ENCODE measurements at regions not wholly inside any gene's neighbourhood (a gene's known extent, or its start where the extent isn't known, plus 50 kb on each side); places are given as distances from the start of the nearest gene placed in this dataset.

- no peaks in the 10 kb centered on the region for H3K27me3 ChIP-seq (ENCODE audit: control insufficient read depth in 3 of 3, insufficient read depth in 3 of 3, low read length in 3 of 3)
- peak overlapping the region; percentile 43 for H3K27ac ChIP-seq (ENCODE audit: low read depth, low read length)
- H3K9ac ChIP-seq (ENCODE audit: low read depth in 1 of 3, low read length in 3 of 3), result no peak overlapping the region
- H3K9me3 ChIP-seq (ENCODE audit: control insufficient read depth in 3 of 3, low read length in 3 of 3), result no peaks in the 10 kb centered on the region
- no peak overlapping the region for H3K4me3 ChIP-seq (ENCODE audit: low read length in 3 of 3)
- H3K36me3 ChIP-seq (ENCODE audit: control insufficient read depth in 3 of 3, insufficient read depth in 3 of 3, low read length in 3 of 3), result no peaks in the 10 kb centered on the region
- no peaks in the 10 kb centered on the region for H3K4me1 ChIP-seq (ENCODE audit: control insufficient read depth in 3 of 3, insufficient read depth in 3 of 3, low read length in 3 of 3)
Observed at GRCh38 chr3:174336784-174337183, 522.4 kb upstream of the NAALADL2 start.

- H3K36me3 ChIP-seq (ENCODE audit: control insufficient read depth in 3 of 3, insufficient read depth in 3 of 3, low read length in 3 of 3), result no peaks in the 10 kb centered on the region
- no peak overlapping the region for H3K9ac ChIP-seq (ENCODE audit: low read depth in 1 of 3, low read length in 3 of 3)
- H3K4me1 ChIP-seq (ENCODE audit: control insufficient read depth in 3 of 3, insufficient read depth in 3 of 3, low read length in 3 of 3), result no peaks in the 10 kb centered on the region
- no peaks in the 10 kb centered on the region for H3K9me3 ChIP-seq (ENCODE audit: control insufficient read depth in 3 of 3, low read length in 3 of 3)
- peak overlapping the region; percentile 43 for H3K27ac ChIP-seq (ENCODE audit: low read depth, low read length)
- H3K27me3 ChIP-seq (ENCODE audit: control insufficient read depth in 3 of 3, insufficient read depth in 3 of 3, low read length in 3 of 3), result no peaks in the 10 kb centered on the region
- no peak overlapping the region for H3K4me3 ChIP-seq (ENCODE audit: low read length in 3 of 3)
Observed at GRCh38 chr3:174337227-174337626, 521.9 kb upstream of the NAALADL2 start.

- Histone ChIP-seq H3K4me1 (ENCODE audit: control insufficient read depth in 3 of 3, insufficient read depth in 3 of 3, low read length in 3 of 3) (no peaks in the 10 kb centered on the region), H3K27ac (ENCODE audit: low read depth, low read length) (no peak overlapping the region), H3K27me3 (ENCODE audit: control insufficient read depth in 3 of 3, insufficient read depth in 3 of 3, low read length in 3 of 3) (no peaks in the 10 kb centered on the region), H3K4me3 (ENCODE audit: low read length in 3 of 3) (no peak overlapping the region), H3K36me3 (ENCODE audit: control insufficient read depth in 3 of 3, insufficient read depth in 3 of 3, low read length in 3 of 3) (no peaks in the 10 kb centered on the region), H3K9me3 (ENCODE audit: control insufficient read depth in 3 of 3, low read length in 3 of 3) (no peaks in the 10 kb centered on the region), H3K9ac (ENCODE audit: low read depth in 1 of 3, low read length in 3 of 3) (no peak overlapping the region)
Observed at GRCh38 chr3:174340624-174341587, 518.2 kb upstream of the NAALADL2 start.

GRCh38 chr3:174342171-174342570 lies 517.0 kb upstream of the NAALADL2 start:
- H3K9ac ChIP-seq (ENCODE audit: low read depth in 1 of 3, low read length in 3 of 3), result no peak overlapping the region
- no peaks in the 10 kb centered on the region for H3K36me3 ChIP-seq (ENCODE audit: control insufficient read depth in 3 of 3, insufficient read depth in 3 of 3, low read length in 3 of 3)
- H3K4me3 ChIP-seq (ENCODE audit: low read length in 3 of 3), result no peak overlapping the region
- no peaks in the 10 kb centered on the region for H3K27me3 ChIP-seq (ENCODE audit: control insufficient read depth in 3 of 3, insufficient read depth in 3 of 3, low read length in 3 of 3)
- no peak overlapping the region for H3K27ac ChIP-seq (ENCODE audit: low read depth, low read length)
- H3K9me3 ChIP-seq (ENCODE audit: control insufficient read depth in 3 of 3, low read length in 3 of 3), result no peaks in the 10 kb centered on the region
- no peaks in the 10 kb centered on the region for H3K4me1 ChIP-seq (ENCODE audit: control insufficient read depth in 3 of 3, insufficient read depth in 3 of 3, low read length in 3 of 3)

GRCh38 chr3:174342941-174343501 lies 516.1 kb upstream of the NAALADL2 start:
- Histone ChIP-seq H3K27me3 (ENCODE audit: control insufficient read depth in 3 of 3, insufficient read depth in 3 of 3, low read length in 3 of 3) (no peaks in the 10 kb centered on the region), H3K4me3 (ENCODE audit: low read length in 3 of 3) (no peak overlapping the region), H3K9me3 (ENCODE audit: control insufficient read depth in 3 of 3, low read length in 3 of 3) (no peaks in the 10 kb centered on the region), H3K36me3 (ENCODE audit: control insufficient read depth in 3 of 3, insufficient read depth in 3 of 3, low read length in 3 of 3) (no peaks in the 10 kb centered on the region), H3K4me1 (ENCODE audit: control insufficient read depth in 3 of 3, insufficient read depth in 3 of 3, low read length in 3 of 3) (no peaks in the 10 kb centered on the region), H3K9ac (ENCODE audit: low read depth in 1 of 3, low read length in 3 of 3) (no peak overlapping the region), H3K27ac (ENCODE audit: low read depth, low read length) (no peak overlapping the region)

GRCh38 chr3:174346141-174346540 lies 513.0 kb upstream of the NAALADL2 start:
- Histone ChIP-seq H3K27me3 (ENCODE audit: control insufficient read depth in 3 of 3, insufficient read depth in 3 of 3, low read length in 3 of 3) (no peaks in the 10 kb centered on the region), H3K4me3 (ENCODE audit: low read length in 3 of 3) (no peak overlapping the region), H3K4me1 (ENCODE audit: control insufficient read depth in 3 of 3, insufficient read depth in 3 of 3, low read length in 3 of 3) (no peaks in the 10 kb centered on the region), H3K36me3 (ENCODE audit: control insufficient read depth in 3 of 3, insufficient read depth in 3 of 3, low read length in 3 of 3) (no peaks in the 10 kb centered on the region), H3K27ac (ENCODE audit: low read depth, low read length) (no peak overlapping the region), H3K9ac (ENCODE audit: low read depth in 1 of 3, low read length in 3 of 3) (no peak overlapping the region), H3K9me3 (ENCODE audit: control insufficient read depth in 3 of 3, low read length in 3 of 3) (no peaks in the 10 kb centered on the region)

GRCh38 chr3:174346571-174346970 lies 512.6 kb upstream of the NAALADL2 start:
- Histone ChIP-seq H3K27ac (ENCODE audit: low read depth, low read length) (no peak overlapping the region), H3K4me3 (ENCODE audit: low read length in 3 of 3) (no peak overlapping the region), H3K9ac (ENCODE audit: low read depth in 1 of 3, low read length in 3 of 3) (no peak overlapping the region), H3K9me3 (ENCODE audit: control insufficient read depth in 3 of 3, low read length in 3 of 3) (no peaks in the 10 kb centered on the region), H3K27me3 (ENCODE audit: control insufficient read depth in 3 of 3, insufficient read depth in 3 of 3, low read length in 3 of 3) (no peaks in the 10 kb centered on the region), H3K36me3 (ENCODE audit: control insufficient read depth in 3 of 3, insufficient read depth in 3 of 3, low read length in 3 of 3) (no peaks in the 10 kb centered on the region), H3K4me1 (ENCODE audit: control insufficient read depth in 3 of 3, insufficient read depth in 3 of 3, low read length in 3 of 3) (no peaks in the 10 kb centered on the region)

GRCh38 chr3:174347474-174348138 lies 511.5 kb upstream of the NAALADL2 start:
- Histone ChIP-seq H3K36me3 (ENCODE audit: control insufficient read depth in 3 of 3, insufficient read depth in 3 of 3, low read length in 3 of 3) (no peaks in the 10 kb centered on the region), H3K27ac (ENCODE audit: low read depth, low read length) (no peak overlapping the region), H3K9me3 (ENCODE audit: control insufficient read depth in 3 of 3, low read length in 3 of 3) (no peaks in the 10 kb centered on the region), H3K27me3 (ENCODE audit: control insufficient read depth in 3 of 3, insufficient read depth in 3 of 3, low read length in 3 of 3) (no peaks in the 10 kb centered on the region), H3K4me1 (ENCODE audit: control insufficient read depth in 3 of 3, insufficient read depth in 3 of 3, low read length in 3 of 3) (no peaks in the 10 kb centered on the region), H3K4me3 (ENCODE audit: low read length in 3 of 3) (no peak overlapping the region), H3K9ac (ENCODE audit: low read depth in 1 of 3, low read length in 3 of 3) (no peak overlapping the region)

- H3K36me3 ChIP-seq (ENCODE audit: control insufficient read depth in 3 of 3, insufficient read depth in 3 of 3, low read length in 3 of 3), result no peaks in the 10 kb centered on the region
- H3K9me3 ChIP-seq (ENCODE audit: control insufficient read depth in 3 of 3, low read length in 3 of 3), result no peaks in the 10 kb centered on the region
- H3K9ac ChIP-seq (ENCODE audit: low read depth in 1 of 3, low read length in 3 of 3), result no peak overlapping the region
- no peak overlapping the region for H3K27ac ChIP-seq (ENCODE audit: low read depth, low read length)
- H3K4me3 ChIP-seq (ENCODE audit: low read length in 3 of 3), result no peak overlapping the region
- H3K4me1 ChIP-seq (ENCODE audit: control insufficient read depth in 3 of 3, insufficient read depth in 3 of 3, low read length in 3 of 3), result no peaks in the 10 kb centered on the region
- no peaks in the 10 kb centered on the region for H3K27me3 ChIP-seq (ENCODE audit: control insufficient read depth in 3 of 3, insufficient read depth in 3 of 3, low read length in 3 of 3)
Observed at GRCh38 chr3:174352227-174352626, 506.9 kb upstream of the NAALADL2 start.

GRCh38 chr3:174355505-174355904 lies 503.6 kb upstream of the NAALADL2 start:
- Histone ChIP-seq H3K27ac (ENCODE audit: low read depth, low read length) (no peak overlapping the region), H3K27me3 (ENCODE audit: control insufficient read depth in 3 of 3, insufficient read depth in 3 of 3, low read length in 3 of 3) (no peaks in the 10 kb centered on the region), H3K4me1 (ENCODE audit: control insufficient read depth in 3 of 3, insufficient read depth in 3 of 3, low read length in 3 of 3) (no peaks in the 10 kb centered on the region), H3K4me3 (ENCODE audit: low read length in 3 of 3) (no peak overlapping the region), H3K9me3 (ENCODE audit: control insufficient read depth in 3 of 3, low read length in 3 of 3) (no peaks in the 10 kb centered on the region), H3K9ac (ENCODE audit: low read depth in 1 of 3, low read length in 3 of 3) (no peak overlapping the region), H3K36me3 (ENCODE audit: control insufficient read depth in 3 of 3, insufficient read depth in 3 of 3, low read length in 3 of 3) (no peaks in the 10 kb centered on the region)
